Esophagus muscularis mucosa (tissue), 3 donors: ENCODE measurements at regions not wholly inside any gene's neighbourhood (a gene's known extent, or its start where the extent isn't known, plus 50 kb on each side); places are given as distances from the start of the nearest gene placed in this dataset.

Experiments used
- CTCF ChIP-seq, 3 experiments: fragments of 200-600 bp in 2 of 3; fragments of 450-650 bp in 1 of 3; sonication (generic) in 2 of 3; IDR thresholded peaks; one replicate each; pipeline ENCODE4 v1.5.1; 2017 to 2019; ENCODE audit warnings: antibody characterized with exemption in 3 of 3, mild to moderate bottlenecking in 2 of 3, moderate library complexity in 1 of 3
- POLR2A ChIP-seq: fragments of 450-650 bp; IDR thresholded peaks from one replicate; pipeline ENCODE4 v1.6.1; 2017; ENCODE audit warnings: antibody characterized with exemption, moderate library complexity, mild to moderate bottlenecking, low read depth

- no peak for TF ChIP-seq CTCF (IDR thresholded peaks at IDR 0.05)
- TF ChIP-seq POLR2A, result no peak
These were observed 527.9 kb downstream of the NPHP4 start for GRCh38 chr1:5464366-5464765.
